RKO (cell line): ENCODE measurements at regions not wholly inside any gene's neighbourhood (a gene's known extent, or its start where the extent isn't known, plus 50 kb on each side); places are given as distances from the start of the nearest gene placed in this dataset.
A peak's percentile ranks its signal among the peaks of the same experiment; 100 is the strongest.

Source experiments
- DNase-seq: peaks from one replicate; pipeline ENCODE4 v3.0.0-alpha.2; 2016; ENCODE audit warnings: low spot score

DNA sequence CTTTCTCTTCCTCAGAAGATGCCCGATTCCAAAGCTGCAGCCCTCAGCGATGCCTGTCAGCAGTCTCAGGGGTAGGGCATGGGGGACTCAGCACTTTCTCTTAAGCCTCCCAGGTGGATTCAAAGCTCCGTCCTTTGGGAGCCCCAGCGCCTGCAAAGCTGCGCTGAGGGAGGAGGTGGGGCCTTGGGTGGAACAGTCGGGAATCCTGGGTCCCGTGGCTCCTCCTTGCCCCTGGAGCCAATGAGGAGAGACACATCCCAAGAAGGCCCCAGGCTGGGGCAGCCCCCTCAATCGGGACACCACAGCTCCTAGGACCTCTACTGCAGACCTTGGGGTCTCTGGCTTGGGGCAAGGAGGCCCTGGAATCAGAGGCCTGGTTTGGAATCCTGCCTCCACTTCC is 227.5 kb upstream of the IGF1R start:
- DNase-seq, result no peak

DNA sequence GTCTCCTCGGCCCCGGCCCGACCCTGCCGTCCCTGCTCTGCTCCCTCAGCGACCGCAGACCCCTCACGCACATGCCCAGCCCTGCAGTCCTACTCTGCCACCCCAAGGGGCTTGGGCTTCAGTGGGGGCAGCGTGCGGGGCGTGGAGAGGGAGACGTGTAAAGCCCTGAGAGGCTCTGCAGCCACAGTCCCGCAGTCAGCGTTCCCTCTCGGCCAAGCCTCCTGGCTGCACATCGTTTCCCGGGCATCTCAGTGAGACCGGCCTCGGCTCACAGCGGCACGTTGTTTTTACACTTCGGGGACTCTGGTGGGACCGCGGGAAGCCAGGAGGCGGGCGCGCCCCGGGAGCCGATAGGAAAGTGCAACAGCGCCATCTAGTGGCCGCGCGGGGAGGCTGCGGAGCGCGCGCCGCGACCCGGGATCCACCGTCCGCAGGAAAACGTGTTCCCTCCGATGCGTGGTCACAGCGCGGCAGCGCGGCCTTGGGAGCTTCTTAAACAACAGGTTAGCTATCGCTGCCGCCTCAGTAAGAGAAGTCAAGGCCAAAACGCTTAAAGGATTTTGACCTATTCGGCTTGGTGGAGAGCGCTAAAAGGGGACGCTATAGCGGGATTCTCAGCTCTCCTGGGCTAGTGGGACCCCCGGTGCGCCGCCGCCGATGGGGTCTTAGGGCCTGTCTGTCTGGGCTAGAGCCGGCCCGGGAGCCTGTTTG is 226.8 kb upstream of the IGF1R start:
- DNase-seq, result peak; percentile 38

DNA sequence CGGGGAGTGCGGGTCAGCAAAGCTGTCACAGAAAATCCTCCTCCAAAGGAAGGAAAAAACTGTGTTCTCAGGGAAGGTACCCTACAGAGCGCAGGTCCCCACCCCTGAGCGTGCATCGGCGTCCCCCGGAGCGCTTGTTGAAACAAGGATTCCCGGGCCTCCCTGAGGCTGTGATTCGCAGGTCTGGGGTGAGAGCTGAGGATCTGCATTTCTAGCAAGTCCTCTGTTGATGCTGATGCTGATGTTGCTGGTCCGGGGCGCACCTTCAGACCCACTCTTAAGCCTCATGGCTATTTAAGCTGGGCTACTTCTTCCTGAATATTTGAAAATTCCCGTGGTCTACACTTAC is 226.2 kb upstream of the IGF1R start:
- DNase-seq, result no peak

DNA sequence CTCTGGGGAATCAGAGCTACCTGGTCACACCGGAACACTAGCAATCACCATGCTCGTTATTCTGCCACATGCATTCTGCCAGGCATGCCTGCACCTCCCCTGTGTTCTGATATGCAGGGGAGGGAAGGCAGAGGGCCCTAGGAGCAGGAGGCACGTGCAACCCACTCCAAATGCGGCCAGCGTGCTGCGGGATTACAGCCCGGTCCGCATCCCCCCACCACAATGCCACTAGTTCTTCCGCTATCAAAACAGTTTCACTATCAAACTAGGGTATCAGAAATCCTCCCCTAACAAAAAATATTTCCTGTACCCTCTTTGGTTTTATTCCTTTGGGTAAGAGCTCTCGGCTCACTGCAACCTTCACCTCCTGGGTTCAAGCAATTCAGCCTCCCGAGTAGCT is 223.2 kb upstream of the IGF1R start:
- DNase-seq, result no peak

DNA sequence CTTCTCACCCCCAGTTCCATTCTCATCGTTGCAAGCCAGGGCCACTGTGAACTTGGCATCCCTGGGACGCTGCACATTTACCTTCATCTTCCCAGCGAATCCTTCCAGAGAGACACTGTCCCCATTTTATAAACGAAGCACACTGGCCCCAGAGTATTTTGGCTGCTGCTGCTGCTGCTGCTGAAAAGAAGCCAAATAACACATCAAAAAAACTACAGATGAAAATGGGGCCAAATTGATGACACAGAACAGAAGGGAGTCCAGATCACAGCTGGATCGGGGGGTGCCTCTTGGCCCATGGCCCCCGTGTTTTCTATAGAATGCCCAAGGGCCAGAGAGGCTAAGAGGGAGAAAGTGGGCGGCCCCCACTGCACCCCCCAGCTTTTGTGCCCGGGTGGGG is 221.0 kb upstream of the IGF1R start:
- no peak for DNase-seq

DNA sequence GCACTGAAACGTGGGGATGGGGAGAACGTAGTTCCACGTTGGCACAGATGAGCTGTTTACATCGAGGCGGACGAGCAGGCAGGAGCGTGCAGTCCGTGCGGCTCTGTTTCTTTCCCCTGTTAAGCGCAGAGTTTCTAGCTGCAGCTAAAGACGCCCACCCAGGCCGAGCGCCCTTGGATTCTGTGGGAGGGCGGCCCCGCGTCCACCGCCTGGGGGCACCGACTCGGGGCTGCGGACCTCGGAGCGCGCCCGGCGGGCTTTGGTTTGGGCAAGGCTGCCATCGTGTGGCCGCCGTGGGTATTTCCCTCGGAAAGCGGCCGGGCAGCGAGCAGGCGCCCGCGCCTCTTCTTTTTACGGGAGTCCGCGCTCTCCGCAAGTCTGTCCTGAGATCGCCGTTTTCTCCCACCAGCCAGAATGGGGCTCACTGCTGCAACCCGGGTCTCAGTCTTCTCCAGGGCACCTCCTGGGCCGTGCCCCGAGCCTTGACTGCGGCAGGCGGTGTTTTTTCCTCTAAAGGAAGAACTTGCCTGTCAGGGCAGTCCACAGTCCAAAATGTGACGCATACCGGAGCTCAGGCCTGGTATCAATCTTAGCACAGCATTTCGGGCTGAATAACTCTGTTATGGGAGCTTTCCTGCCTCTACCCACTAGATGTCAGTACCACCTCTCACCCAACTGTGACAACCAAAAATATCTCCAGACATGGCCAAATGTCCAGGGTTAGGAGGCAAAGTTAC is 219.9 kb upstream of the IGF1R start:
- DNase-seq, result peak; percentile 79

DNA sequence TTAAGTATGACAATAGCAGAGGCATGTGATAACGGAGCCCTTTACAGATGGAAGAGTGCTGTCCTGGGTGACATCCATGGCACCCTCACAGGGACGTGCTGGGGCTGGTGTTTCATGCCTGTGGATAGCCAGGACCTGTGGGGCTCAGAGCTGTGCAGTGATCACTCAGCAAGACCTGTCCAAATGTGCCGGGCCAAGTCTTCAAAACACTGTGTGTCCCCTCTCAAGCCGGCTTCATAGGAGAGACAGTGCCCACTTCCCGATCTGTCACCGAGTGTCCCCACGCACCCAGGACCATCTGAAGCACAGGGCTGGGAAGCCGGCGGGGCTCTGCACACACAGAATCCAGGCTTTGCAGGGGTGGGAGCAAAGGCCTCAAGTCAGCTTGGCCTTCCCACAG is 217.2 kb upstream of the IGF1R start:
- no peak for DNase-seq

DNA sequence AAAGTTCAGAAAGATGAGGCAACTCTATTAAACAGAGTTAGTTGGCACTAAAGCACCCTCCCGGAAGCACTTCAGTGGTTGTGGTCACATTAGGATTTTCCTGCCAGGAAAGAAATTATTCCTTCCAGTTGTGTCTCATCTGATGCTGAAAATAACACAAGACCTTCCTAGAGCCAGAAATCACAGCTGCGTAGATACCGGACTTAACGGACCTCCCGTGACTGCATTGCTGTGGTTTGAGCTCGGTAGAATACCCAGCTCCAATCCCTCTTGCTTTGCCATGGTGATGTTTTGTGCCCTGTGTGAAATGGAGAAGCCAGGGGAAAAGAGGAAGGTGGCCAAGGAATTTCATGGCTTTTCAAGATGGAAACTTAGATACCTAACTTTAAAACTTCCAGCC is 215.0 kb upstream of the IGF1R start:
- DNase-seq, result no peak

DNA sequence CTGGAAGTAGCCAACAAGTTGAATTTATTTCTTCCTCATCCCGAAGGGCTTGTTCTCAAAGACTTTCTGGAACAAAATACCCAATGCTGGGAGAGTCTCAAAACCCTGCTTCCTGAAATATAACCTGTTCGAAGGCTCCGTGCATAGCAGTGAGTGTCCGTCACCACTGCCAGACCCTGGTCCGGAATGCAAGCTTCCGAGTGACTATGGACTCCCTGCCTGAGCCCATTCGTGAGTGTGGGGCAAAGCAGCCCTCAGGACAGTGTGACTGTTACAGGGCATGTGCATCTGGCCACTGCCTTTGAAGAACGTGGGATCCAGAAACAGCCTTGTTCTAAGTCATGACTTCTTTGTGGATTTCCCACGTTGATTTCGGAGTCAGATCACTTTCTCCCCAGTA is 214.5 kb upstream of the IGF1R start:
- DNase-seq, result no peak

DNA sequence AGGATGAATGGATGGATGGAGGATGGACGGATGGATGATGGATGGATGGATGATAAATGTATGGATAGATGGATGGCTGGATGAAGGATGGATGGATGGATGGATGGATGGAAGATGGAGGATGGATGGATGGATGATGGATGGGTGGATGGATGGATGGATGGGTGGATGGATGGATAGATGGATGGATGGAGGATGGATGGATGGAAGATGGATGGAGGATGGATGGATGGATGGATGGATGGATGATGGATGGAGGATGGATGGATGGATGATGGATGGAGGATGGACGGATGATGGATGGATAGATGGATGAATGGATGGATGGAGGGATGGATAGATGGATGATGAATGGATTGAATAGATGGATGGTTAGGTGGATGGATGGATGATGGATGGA is 210.6 kb upstream of the IGF1R start:
- no peak for DNase-seq

DNA sequence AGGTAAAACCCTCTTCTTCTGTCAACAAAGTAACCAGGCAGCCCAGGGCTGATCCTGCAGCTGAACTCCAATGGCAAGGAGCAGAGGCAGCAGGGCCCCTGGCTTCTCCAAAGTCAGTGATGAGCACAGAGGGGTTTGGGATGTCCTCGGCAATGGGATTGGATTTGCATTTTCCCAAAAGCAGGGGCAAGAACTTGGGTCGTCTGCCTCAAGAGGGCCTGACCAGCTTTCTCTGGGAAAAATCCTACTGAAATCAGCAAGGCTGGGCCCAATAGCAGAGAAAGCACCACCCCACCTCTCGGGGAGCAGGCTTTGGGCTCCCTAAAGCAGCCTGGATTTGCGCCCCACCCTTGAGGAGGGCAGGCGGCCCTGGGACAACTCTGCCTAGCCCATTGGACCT is 210.0 kb upstream of the IGF1R start:
- no peak for DNase-seq

DNA sequence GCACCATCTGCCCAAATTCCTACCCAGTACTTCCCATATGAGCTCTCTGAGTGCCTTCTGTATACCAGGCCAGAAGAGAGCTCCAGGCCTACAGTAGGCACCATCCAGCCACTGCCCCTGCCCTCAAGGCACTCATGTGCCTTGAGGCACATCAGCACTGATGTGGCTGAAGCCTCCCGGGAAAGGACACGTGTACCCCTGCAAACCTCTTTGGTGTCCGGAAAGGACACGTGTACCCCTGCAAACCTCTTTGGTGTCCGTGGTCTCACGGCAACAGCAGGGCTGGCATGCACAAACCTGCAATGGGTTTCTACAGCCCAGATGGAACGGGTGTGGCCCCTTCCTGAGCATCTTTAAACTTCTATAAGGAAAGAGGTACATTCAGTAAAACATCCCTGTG is 209.4 kb upstream of the IGF1R start:
- no peak for DNase-seq

DNA sequence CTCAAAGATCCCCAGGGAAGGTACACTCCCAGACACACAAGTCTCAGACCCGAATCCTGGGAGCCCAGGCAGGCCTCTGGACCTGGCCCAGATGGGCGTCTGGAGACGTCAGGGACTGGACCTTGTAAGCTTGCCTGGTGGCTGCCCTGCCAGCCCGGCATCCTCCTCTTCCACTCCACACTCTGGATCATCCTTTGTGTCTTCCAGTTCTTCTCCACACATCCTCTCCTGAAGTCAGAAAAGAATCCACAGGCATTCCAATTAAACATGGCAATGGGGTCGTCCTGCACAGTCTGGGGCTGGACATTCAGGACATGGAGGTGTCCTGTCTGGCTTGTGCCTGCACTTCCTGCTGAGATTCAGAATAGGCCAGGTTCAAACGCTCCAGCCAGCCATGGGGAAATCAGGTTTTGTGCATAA is 208.8 kb upstream of the IGF1R start:
- DNase-seq, result no peak

DNA sequence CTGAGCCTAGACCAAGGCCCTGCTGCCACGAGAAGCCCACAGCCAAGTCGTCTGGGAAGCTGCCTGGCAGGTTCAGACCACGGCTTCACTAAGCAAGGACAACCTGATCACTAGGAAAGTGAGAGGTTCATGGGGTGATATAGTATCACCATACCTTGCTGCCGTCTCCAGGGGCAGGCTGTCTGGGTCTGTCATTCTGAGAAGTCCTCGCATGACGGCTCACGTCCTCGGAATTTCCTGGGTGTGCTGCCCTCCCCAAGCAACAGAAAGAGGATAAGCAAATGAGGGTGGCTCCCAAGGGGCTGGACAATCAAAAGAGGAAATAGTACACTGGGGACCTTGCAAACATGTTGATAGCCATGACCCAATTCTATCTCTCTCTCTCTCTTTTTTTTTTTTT is 207.4 kb upstream of the IGF1R start:
- no peak for DNase-seq

DNA sequence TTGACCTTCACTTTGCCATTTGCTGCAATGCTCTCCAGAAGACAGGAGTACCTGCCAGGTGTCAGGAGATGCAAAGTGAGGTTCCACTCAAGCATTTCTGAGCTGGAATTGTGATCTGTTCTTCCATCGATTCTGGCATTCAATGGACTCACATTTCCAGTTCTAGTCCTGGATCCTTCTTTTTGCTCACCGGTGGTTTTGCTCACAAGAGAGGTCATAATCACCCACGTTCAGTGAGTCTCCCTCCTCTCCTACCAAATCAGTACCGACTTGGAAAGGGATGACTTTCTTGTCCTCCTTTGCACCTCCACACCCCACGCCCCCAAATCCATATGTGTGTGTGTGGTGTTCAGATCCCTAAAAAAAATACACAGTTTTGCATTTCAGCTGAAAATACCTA is 206.7 kb upstream of the IGF1R start:
- DNase-seq, result no peak

DNA sequence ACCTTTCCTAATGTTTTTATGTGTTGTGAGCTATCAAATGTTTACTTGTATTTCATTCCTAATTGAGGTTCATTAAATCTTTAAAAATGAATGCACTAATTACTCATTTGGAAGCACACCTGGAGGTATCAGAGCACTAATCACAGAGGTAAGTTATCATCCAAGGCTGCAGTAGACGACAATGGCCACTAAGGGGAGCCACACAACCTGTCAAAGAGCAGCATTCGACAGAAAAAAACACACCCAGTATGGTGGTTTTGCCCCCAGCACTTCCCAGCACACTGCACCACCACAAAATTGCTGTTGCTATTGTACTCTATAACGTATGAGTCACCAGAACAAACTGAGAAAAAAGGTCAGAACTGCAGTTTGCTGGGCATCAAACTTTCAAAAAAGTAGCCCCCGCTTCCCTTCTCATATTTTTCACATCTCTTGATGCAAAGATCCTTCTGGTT is 205.9 kb upstream of the IGF1R start:
- DNase-seq, result peak; percentile 60

DNA sequence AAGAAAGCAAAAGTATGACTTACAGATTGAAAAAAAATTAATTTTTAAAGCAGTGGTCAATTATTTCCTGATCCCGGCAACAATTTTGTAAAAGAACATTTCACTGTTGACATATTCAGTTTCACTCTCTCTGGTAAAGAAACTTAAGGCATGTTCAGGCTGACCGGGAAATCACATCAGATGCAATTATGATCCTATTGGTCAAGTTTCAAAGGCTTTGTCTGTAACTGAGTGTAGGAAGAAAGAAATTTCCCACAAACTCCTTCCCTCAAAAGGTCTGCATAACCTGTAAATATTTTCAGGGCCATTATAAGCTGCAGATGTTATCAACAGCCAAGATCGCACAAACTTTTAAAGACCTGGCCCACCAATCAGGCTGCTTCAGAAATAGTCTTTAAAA is 205.4 kb upstream of the IGF1R start:
- no peak for DNase-seq

DNA sequence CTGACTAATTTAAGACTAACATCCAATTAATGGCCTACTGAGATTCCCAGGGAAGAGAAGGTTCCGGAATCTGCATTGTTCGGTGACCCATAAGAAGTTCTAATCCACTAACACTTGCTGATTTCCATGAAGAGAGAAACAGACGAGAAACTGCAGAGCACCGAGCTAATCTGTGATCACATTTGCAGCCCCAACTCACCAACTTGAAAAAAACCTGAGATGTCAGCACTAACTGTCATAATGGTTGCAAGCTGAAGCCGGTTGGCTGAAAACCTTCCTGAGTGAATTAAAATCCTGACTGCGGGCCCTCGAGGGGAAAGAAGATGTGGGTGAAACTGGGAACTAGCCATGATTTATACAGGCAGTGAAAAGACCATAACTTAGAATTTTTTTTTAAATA is 204.8 kb upstream of the IGF1R start:
- no peak for DNase-seq

DNA sequence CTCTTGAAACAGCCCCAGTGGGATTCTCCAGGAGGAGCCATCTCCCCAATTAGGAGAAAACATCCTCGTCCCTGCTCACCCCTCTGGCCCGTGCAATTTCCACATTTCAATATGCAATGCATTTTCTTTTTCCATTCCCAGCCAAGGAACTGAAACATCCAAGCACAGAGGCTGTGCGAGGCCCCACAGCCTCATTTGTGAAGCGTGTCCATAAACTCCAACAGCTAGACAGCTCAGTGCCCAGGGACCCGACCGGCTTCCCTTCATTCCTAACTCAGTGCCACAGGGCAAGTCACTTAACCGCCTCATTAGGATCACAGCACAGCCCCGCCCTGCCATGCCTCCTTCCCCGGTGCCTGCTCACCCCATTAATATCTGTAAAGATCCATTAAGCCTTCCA is 204.2 kb upstream of the IGF1R start:
- no peak for DNase-seq

DNA sequence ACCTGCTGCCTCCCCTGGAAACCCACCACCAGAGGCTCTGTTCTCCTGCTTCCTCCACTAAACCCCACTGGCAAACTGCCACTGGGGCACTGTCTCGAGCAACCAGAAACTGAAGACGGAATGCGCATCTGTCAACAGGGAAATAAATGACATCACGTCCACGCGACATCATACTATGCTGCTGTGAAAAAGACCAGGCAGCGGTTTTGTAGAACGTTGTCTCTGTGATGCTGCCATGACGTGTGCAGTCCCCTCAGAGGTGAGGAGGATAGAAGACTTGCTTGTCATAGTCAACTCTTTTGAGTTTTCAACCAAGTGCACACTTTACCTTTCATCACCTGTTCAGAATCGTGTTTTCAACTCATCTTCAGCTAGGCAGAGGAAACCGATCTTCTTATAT is 203.0 kb upstream of the IGF1R start:
- no peak for DNase-seq

DNA sequence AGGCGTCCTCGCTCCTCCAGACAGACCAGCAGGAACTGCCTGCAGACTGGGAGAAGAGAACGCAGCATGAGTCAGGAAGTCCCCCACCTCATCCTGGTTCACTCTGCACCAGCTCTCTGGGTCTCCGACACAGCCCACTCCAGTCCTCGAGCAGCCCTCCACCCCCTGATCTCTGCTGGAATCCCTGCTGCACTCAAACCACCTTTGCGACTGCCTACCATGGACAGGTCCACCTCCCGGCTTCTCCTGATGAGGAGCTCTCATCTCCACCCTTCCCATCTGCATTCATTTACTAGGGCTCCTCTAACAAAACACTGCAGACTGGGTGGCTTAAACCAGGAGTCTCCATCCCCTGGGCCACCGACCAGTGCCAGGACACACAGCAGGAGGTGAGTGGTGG is 202.3 kb upstream of the IGF1R start:
- DNase-seq, result no peak

DNA sequence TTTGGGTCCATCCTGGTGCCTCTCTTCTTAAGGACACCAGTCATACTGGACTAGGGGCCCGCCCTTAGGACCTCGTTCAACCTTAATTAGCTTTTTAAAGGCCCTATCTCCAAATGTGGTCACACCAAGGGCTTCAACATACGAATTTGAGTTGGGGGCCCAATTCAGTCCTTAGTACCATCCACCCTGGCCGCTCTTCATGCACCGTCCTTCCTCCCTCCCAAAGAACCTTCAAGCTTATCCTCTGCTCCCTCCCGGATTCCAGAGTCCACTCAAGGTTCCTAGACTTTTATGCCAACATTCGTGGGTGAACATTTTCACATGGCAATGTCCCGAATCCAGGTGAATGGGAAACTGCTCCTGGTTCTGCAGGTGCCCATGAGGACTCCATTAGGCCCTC is 201.3 kb upstream of the IGF1R start:
- no peak for DNase-seq

DNA sequence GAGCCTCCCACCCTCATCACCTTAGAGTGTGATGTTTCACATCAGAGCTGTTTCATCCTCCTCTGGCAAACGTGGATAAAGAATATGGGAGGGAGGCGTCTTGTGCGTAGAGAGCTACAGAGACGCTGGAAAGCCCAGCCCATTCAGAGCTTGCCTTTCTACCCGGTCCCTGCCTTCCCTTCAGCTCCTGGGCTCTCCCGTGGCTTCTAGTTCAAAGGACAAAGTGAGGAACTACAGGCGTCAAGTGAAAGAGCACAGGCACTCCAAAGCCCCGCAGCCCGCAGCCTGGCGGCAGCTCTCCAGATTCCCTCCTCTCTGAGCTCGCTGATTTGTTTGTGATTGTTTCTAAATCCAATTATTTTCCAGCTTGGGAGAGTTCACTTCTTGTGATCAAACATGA is 197.1 kb upstream of the IGF1R start:
- DNase-seq, result no peak

DNA sequence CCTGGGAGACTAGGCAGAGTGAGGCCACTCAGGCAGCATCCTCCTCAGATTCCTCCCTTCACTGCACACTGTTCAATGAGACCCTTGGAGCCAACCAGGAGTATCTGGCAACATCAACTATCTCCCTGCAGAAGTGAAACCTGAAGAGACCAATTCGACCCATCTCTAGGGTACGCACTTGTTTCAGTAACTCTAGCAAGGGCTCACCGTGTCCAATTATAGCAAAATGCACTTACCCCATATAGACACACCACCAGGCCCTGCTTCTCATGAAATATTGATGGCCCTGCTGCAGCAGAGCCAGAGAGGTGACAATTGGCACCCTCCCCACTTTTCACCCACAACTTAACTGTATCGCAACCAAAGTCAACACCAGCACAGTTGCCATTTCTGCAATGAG is 196.1 kb upstream of the IGF1R start:
- DNase-seq, result no peak
